Heart left ventricle (tissue), 16 donors: ENCODE measurements at regions not wholly inside any gene's neighbourhood (a gene's known extent, or its start where the extent isn't known, plus 50 kb on each side); places are given as distances from the start of the nearest gene placed in this dataset.

Source experiments
- ATAC-seq, 4 donors: fragments of 200-7000 bp; cut with Tn5 transposase; one replicate each; pipeline ENCODE4 v1.9.1; 2020 to 2022; ENCODE audit warnings: moderate library complexity in 4 of 4, mild to moderate bottlenecking in 3 of 4, moderate number of reproducible peaks in 1 of 4
- DNase-seq, 5 donors: peaks; one replicate each; pipeline ENCODE4 v3.0.0-alpha.2; 2020
- H3K27ac ChIP-seq, 12 donors: fragments of 200-600 bp; sonication (generic) in 4 of 12; one replicate each; pipeline versions ENCODE4 v1.5.0 to v1.8.0; 2016 to 2022; ENCODE audit warnings: mild to moderate bottlenecking in 2 of 12
- H3K27me3 ChIP-seq, 9 donors: fragments of 200-600 bp; sonication (generic) in 2 of 9; one replicate each; pipeline versions ENCODE4 v1.5.1 to v1.8.0; 2016 to 2022; ENCODE audit warnings: mild to moderate bottlenecking in 3 of 9
- H3K36me3 ChIP-seq, 9 donors: fragments of 200-600 bp; sonication (generic) in 2 of 9; one replicate each; pipeline versions ENCODE4 v1.5.0 to v1.8.0; 2018 to 2022; ENCODE audit warnings: mild to moderate bottlenecking in 2 of 9
- H3K4me1 ChIP-seq, 12 donors: fragments of 200-600 bp; sonication (generic) in 4 of 12; one replicate each; pipeline versions ENCODE4 v1.5.0 to v1.8.0; 2016 to 2022; ENCODE audit warnings: mild to moderate bottlenecking in 3 of 12
- H3K4me3 ChIP-seq, 12 donors: fragments of 200-600 bp; sonication (generic) in 4 of 12; one replicate each; pipeline versions ENCODE4 v1.5.0 to v1.8.0; 2017 to 2022; ENCODE audit warnings: mild to moderate bottlenecking in 9 of 12, moderate library complexity in 4 of 12
- H3K9me3 ChIP-seq, 12 donors: fragments of 200-600 bp; sonication (generic) in 4 of 12; one replicate each; pipeline versions ENCODE4 v1.5.0 to v1.8.0; 2016 to 2022; ENCODE audit warnings: mild to moderate bottlenecking in 1 of 12
- CTCF ChIP-seq, 12 donors: fragments of 200-600 bp; sonication (generic) in 4 of 12; IDR thresholded peaks; one replicate each; pipeline versions ENCODE4 v1.5.0 to v1.8.0; 2018 to 2022; ENCODE audit warnings: antibody characterized with exemption in 12 of 12, mild to moderate bottlenecking in 5 of 12
- POLR2A ChIP-seq, 2 donors: fragments of 450-650 bp; IDR thresholded peaks; one replicate each; pipeline ENCODE4 v1.6.1; 2017; ENCODE audit warnings: antibody characterized with exemption in 2 of 2, mild to moderate bottlenecking in 2 of 2, moderate library complexity in 2 of 2
- WGBS, 4 donors: extraction: QIAGEN DNeasy Blood & Tissue Kit in 2 of 4; methylation state at CpG; one replicate each; pipeline versions ENCODE4 v1.1.5 to v1.1.7; 2013 to 2018; 5-methylcytosine and 5-hydroxymethylcytosine counted together
- intact Hi-C, 10 donors: fragments of 100-400 bp; cut with DNase I; formaldehyde crosslinking; loops; one replicate each; pipeline versions ENCODE4 v1.11.1 to v1.14.2; 2022
- donor health status: ischemic (EF 13 %, LVEDD 7.1; RV severe dilation, severe dysfunction).
- donor health status: healthy with polysubstance abuse.
- donor health status: DM: no; HTN: yes; CAD: no.
- donor health status: DM: no; HTN: no; CAD: no.
- donor health status: ischemic (EF 25% LVEDD 6.9; RV normal size, moderate dysfunction).
- donor health status: ischemic (EF 25% LVEDD 5.7; RV mildly dilated, moderate dysfunction).
- donor health status: healthy.
- donor health status: DM: yes; HTN: yes; CAD: no.
- donor health status: ischemic (EF 35%, LVEDD 5.7; RV mildly dilated, moderate dysfunction).
- donor health status: nonischemic (EF 11% LVEDD 7.7; RV severe dilation, severe dysfunction).
- donor health status: DM: yes; HTN: yes; CAD: no.
- donor health status: PGD.
- donor health status: ischemic (EF 29% LVEDD 5.4; RV normal size, mild dysfunction).
- donor health status: nonischemic (EF 23%, LVEDD 6.1; RV moderate dilation, normal function).

GRCh38 chr1:30198451-30198760 lies 525.0 kb downstream of the MATN1 start:
- ATAC-seq = no peak
- 82 to 97% (median 92%) methylated on average over 2 of the region's 2 CpGs for WGBS, 4 donors
- no peak overlapping the region for H3K27ac ChIP-seq

GRCh38 chr1:30197639-30198450 lies 525.5 kb downstream of the MATN1 start:
- Histone ChIP-seq H3K4me3 (no peak overlapping the region), H3K27me3 (peaks cover 0 to 7% (median 0%) of the 10 kb centered on the region in 9 donors), H3K36me3 (no peaks in the 10 kb centered on the region), H3K27ac (no peak overlapping the region), H3K4me1 (peaks cover 0 to 4% (median 0%) of the 10 kb centered on the region in 12 donors), H3K9me3 (peaks cover 0 to 12% (median 4%) of the 10 kb centered on the region in 12 donors)
- TF ChIP-seq POLR2A (IDR thresholded peaks at IDR 0.05) (no peak), CTCF (IDR thresholded peaks at IDR 0.05) (no peak)
- intact Hi-C loops = no loop called here
- ATAC-seq = peak in 2 of 4 donors; percentile 50 to 69
- WGBS, 4 donors = 48 to 57% (median 53%) methylated on average over 4 of the region's 4 CpGs
- DNase-seq = no peak

More at GRCh38 chr1:30198451-30198760, 525.0 kb downstream of the MATN1 start:
- TF ChIP-seq POLR2A (IDR thresholded peaks at IDR 0.05) = no peak
- no peak for DNase-seq
- peaks cover 0 to 4% (median 0%) of the 10 kb centered on the region in 12 donors for H3K4me1 ChIP-seq
- no peaks in the 10 kb centered on the region for H3K36me3 ChIP-seq
- intact Hi-C loops = no loop called here
- H3K4me3 ChIP-seq = no peak overlapping the region
- H3K27me3 ChIP-seq = peaks cover 0 to 7% (median 0%) of the 10 kb centered on the region in 9 donors
- peaks cover 0 to 12% (median 4%) of the 10 kb centered on the region in 12 donors for H3K9me3 ChIP-seq

- no peaks in the 10 kb centered on the region for H3K36me3 ChIP-seq
- H3K27ac ChIP-seq = no peak overlapping the region
- H3K4me1 ChIP-seq = peaks cover 0 to 4% (median 0%) of the 10 kb centered on the region in 12 donors
- intact Hi-C loops = no loop called here
- TF ChIP-seq POLR2A (IDR thresholded peaks at IDR 0.05) = no peak
- no peak for TF ChIP-seq CTCF (IDR thresholded peaks at IDR 0.05)
- DNase-seq (no peak), ATAC-seq (peak in 1 of 4 donors; percentile 55)
- 55 to 64% (median 61%) methylated on average over 13 of the region's 13 CpGs for WGBS, 4 donors
- peaks cover 0 to 12% (median 4%) of the 10 kb centered on the region in 12 donors for H3K9me3 ChIP-seq
- H3K27me3 ChIP-seq = peaks cover 0 to 7% (median 0%) of the 10 kb centered on the region in 9 donors
- no peak overlapping the region for H3K4me3 ChIP-seq
These were observed 526.3 kb downstream of the MATN1 start for GRCh38 chr1:30196872-30197638.

GRCh38 chr1:30196457-30196856 lies 526.9 kb downstream of the MATN1 start:
- Histone ChIP-seq H3K4me1 (peaks cover 0 to 4% (median 0%) of the 10 kb centered on the region in 12 donors), H3K4me3 (no peak overlapping the region), H3K27ac (no peak overlapping the region), H3K9me3 (peaks cover 0 to 12% (median 4%) of the 10 kb centered on the region in 12 donors), H3K27me3 (peaks cover 0 to 7% (median 0%) of the 10 kb centered on the region in 9 donors), H3K36me3 (no peaks in the 10 kb centered on the region)
- TF ChIP-seq CTCF (IDR thresholded peaks at IDR 0.05) (no peak), POLR2A (IDR thresholded peaks at IDR 0.05) (no peak)
- ATAC-seq = no peak
- intact Hi-C loops = no loop called here
- DNase-seq = no peak
